Keratinocyte (primary cell): ENCODE measurements at regions not wholly inside any gene's neighbourhood (a gene's known extent, or its start where the extent isn't known, plus 50 kb on each side); places are given as distances from the start of the nearest gene placed in this dataset.

Source experiments
- CTCF ChIP-seq, 3 experiments: IDR thresholded peaks in 1 of 3; conservative IDR thresholded peaks in 1 of 3; optimal IDR thresholded peaks in 1 of 3; 2 replicates in 2 of 3; 3 replicates in 1 of 3; pipeline versions ENCODE3 to v1.5.1; 2011; ENCODE audit warnings: low read length in 3 of 3, mild to moderate bottlenecking in 3 of 3, moderate library complexity in 2 of 3, control low read depth in 1 of 3, inconsistent platforms in 1 of 3; ENCODE audit not compliant: insufficient read depth in 2 of 3; ENCODE audit errors: extremely low read depth in 1 of 3
- EZH2 ChIP-seq: IDR thresholded peaks from one replicate; pipeline ENCODE4 v1.6.1; 2012; ENCODE audit warnings: inconsistent platforms, mild to moderate bottlenecking, low read length, moderate library complexity

GRCh38 chr6:111971866-111972532 lies 81.9 kb upstream of the CCN6 start:
- TF ChIP-seq EZH2 (no peak), CTCF (optimal IDR thresholded peaks at IDR 0.05 in 1 of 3, IDR thresholded peaks at IDR 0.05 in 1 of 3, conservative IDR thresholded peaks at IDR 0.05 in 1 of 3; ENCODE audit: extremely low read depth in 1 of 3, insufficient read depth in 2 of 3, low read length in 3 of 3) (no peak)
